ENCODE measurements at regions not wholly inside any gene's neighbourhood (a gene's known extent, or its start where the extent isn't known, plus 50 kb on each side); places are given as distances from the start of the nearest gene placed in this dataset.

GRCh38 chr6:26311385-26312095 is 53.5 kb upstream of the BTN3A2 start:
- in situ Hi-C loops (cut with MboI; ENCODE audit: low pct_unique_long_range_greater_than_20kb, low sequenced_read_pairs, unreplicated experiment), result no loop called here

DNA sequence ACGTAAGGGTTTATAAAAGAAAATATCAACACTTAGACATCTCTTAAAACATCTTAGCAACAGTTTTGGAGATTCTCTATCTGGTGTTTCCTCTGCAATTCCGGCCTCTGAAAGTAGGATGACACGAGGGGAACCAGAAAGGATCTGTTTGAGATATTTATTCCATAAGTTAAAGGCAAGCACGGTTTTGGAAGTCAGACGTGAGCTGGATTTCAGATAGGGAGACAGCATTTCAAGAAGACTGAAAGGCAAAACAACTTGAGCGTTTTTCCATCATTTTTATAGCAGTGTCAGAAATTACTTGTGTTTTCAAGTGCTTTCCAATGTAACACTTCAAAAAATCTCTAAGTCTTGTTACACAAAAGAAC is 52.9 kb upstream of the BTN3A2 start:
- TF ChIP-seq CTCF (IDR thresholded peaks at IDR 0.05; ENCODE audit: extremely low read depth, insufficient read depth, missing control alignments), result no peak
- in situ Hi-C loops (cut with MboI; ENCODE audit: low pct_unique_long_range_greater_than_20kb, low sequenced_read_pairs, unreplicated experiment), result no loop called here
- DNase-seq (ENCODE audit: low spot score), result no peak

More at GRCh38 chr6:26311385-26312095, 53.5 kb upstream of the BTN3A2 start:
- no peak for DNase-seq (ENCODE audit: low spot score)
- no peak for TF ChIP-seq CTCF (IDR thresholded peaks at IDR 0.05; ENCODE audit: extremely low read depth, insufficient read depth, missing control alignments)

GRCh38 chr6:26312501-26313397 is 52.2 kb upstream of the BTN3A2 start:
- DNase-seq (ENCODE audit: low spot score), result no peak
- peak; percentile 1 for TF ChIP-seq CTCF (IDR thresholded peaks at IDR 0.05; ENCODE audit: extremely low read depth, insufficient read depth, missing control alignments)

More at GRCh38 chr6:26312501-26313397, 52.2 kb upstream of the BTN3A2 start:
- in situ Hi-C loops (cut with MboI; ENCODE audit: low pct_unique_long_range_greater_than_20kb, low sequenced_read_pairs, unreplicated experiment), result no loop called here

All from GM13977 (cell line).